ENCODE measurements at regions not wholly inside any gene's neighbourhood (a gene's known extent, or its start where the extent isn't known, plus 50 kb on each side); places are given as distances from the start of the nearest gene placed in this dataset.
"Not testable (repeated sequence)": the region's sequence is repeated elsewhere in the genome, so short reads cannot be mapped to it uniquely, and the experiment has no call there.

DNA sequence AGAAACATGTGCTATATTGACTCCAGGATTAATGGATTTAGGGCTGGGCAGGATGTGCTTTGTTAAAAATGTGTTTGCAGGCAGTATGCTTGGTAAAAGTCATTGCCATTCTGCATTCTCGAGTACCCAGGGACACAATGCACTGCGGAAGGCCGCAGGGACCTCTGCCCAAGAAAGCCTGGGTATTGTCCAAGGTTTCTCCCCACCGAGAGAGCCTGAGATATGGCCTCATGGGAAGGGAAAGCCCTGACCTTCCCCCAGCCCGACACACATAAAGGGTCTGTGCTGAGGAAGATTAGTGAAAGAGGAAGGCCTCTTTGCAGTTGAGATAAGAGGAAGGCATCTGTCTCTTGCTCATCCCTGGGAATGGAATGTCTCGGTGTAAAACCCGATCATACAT is 186.7 kb upstream of the PTER start:
- TF ChIP-seq, protein P1, sequence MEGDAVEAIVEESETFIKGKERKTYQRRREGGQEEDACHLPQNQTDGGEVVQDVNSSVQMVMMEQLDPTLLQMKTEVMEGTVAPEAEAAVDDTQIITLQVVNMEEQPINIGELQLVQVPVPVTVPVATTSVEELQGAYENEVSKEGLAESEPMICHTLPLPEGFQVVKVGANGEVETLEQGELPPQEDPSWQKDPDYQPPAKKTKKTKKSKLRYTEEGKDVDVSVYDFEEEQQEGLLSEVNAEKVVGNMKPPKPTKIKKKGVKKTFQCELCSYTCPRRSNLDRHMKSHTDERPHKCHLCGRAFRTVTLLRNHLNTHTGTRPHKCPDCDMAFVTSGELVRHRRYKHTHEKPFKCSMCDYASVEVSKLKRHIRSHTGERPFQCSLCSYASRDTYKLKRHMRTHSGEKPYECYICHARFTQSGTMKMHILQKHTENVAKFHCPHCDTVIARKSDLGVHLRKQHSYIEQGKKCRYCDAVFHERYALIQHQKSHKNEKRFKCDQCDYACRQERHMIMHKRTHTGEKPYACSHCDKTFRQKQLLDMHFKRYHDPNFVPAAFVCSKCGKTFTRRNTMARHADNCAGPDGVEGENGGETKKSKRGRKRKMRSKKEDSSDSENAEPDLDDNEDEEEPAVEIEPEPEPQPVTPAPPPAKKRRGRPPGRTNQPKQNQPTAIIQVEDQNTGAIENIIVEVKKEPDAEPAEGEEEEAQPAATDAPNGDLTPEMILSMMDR (IDR thresholded peaks at IDR 0.05; ENCODE audit: insufficient read depth, low read length, poor library complexity, severe bottlenecking) = not testable (repeated sequence)
- not testable (repeated sequence) for TF ChIP-seq EZH2phosphoT487 (conservative IDR thresholded peaks at IDR 0.05; ENCODE audit: low read length)

Measured in SU-DHL-6 (cell line).